ENCODE measurements at regions not wholly inside any gene's neighbourhood (a gene's known extent, or its start where the extent isn't known, plus 50 kb on each side); places are given as distances from the start of the nearest gene placed in this dataset.

- H3K36me3 ChIP-seq = no peaks in the 10 kb centered on the region
- no peak overlapping the region for H3K27ac ChIP-seq
- no peaks in the 10 kb centered on the region for H3K9me3 ChIP-seq (ENCODE audit: severe bottlenecking)
- TF ChIP-seq CTCF (IDR thresholded peaks at IDR 0.05; ENCODE audit: low read depth, low read length) = no peak
- no peak overlapping the region for H3K4me3 ChIP-seq (ENCODE audit: low read depth, low read length)
- DNase-seq = no peak
- no peaks in the 10 kb centered on the region for H3K27me3 ChIP-seq (ENCODE audit: insufficient read depth, low read depth, severe bottlenecking)
These were observed 210.2 kb upstream of the PKDCC start for GRCh38 chr2:41837610-41838009.

- Histone ChIP-seq H3K27ac (peak overlapping the region; percentile 83), H3K36me3 (no peaks in the 10 kb centered on the region), H3K27me3 (ENCODE audit: insufficient read depth, low read depth, severe bottlenecking) (no peaks in the 10 kb centered on the region), H3K9me3 (ENCODE audit: severe bottlenecking) (no peaks in the 10 kb centered on the region), H3K4me3 (ENCODE audit: low read depth, low read length) (peak overlapping the region; percentile 84)
- DNase-seq = peak; percentile 99
- peak; percentile 99 for TF ChIP-seq CTCF (IDR thresholded peaks at IDR 0.05; ENCODE audit: low read depth, low read length)
These were observed 206.9 kb upstream of the PKDCC start for GRCh38 chr2:41840702-41841551.

GRCh38 chr2:41846962-41847361 lies 200.9 kb upstream of the PKDCC start:
- no peak for TF ChIP-seq CTCF (IDR thresholded peaks at IDR 0.05; ENCODE audit: low read depth, low read length)
- DNase-seq = no peak
- H3K36me3 ChIP-seq = no peaks in the 10 kb centered on the region
- H3K27me3 ChIP-seq (ENCODE audit: insufficient read depth, low read depth, severe bottlenecking) = no peaks in the 10 kb centered on the region
- H3K27ac ChIP-seq = no peak overlapping the region
- H3K4me3 ChIP-seq (ENCODE audit: low read depth, low read length) = no peak overlapping the region
- no peaks in the 10 kb centered on the region for H3K9me3 ChIP-seq (ENCODE audit: severe bottlenecking)

GRCh38 chr2:41847744-41848441 lies 199.9 kb upstream of the PKDCC start:
- no peaks in the 10 kb centered on the region for H3K9me3 ChIP-seq (ENCODE audit: severe bottlenecking)
- no peak for TF ChIP-seq CTCF (IDR thresholded peaks at IDR 0.05; ENCODE audit: low read depth, low read length)
- DNase-seq = no peak
- no peaks in the 10 kb centered on the region for H3K36me3 ChIP-seq
- no peaks in the 10 kb centered on the region for H3K27me3 ChIP-seq (ENCODE audit: insufficient read depth, low read depth, severe bottlenecking)
- H3K4me3 ChIP-seq (ENCODE audit: low read depth, low read length) = no peak overlapping the region
- H3K27ac ChIP-seq = no peak overlapping the region

GRCh38 chr2:41851554-41851953 lies 196.3 kb upstream of the PKDCC start:
- no peak for DNase-seq
- no peak for TF ChIP-seq CTCF (IDR thresholded peaks at IDR 0.05; ENCODE audit: low read depth, low read length)
- no peaks in the 10 kb centered on the region for H3K27me3 ChIP-seq (ENCODE audit: insufficient read depth, low read depth, severe bottlenecking)
- no peaks in the 10 kb centered on the region for H3K9me3 ChIP-seq (ENCODE audit: severe bottlenecking)
- no peaks in the 10 kb centered on the region for H3K36me3 ChIP-seq
- H3K4me3 ChIP-seq (ENCODE audit: low read depth, low read length) = no peak overlapping the region
- no peak overlapping the region for H3K27ac ChIP-seq
